Inflammatory macrophage treated with lipopolysaccharide for 4 hours (primary cell): ENCODE measurements at regions not wholly inside any gene's neighbourhood (a gene's known extent, or its start where the extent isn't known, plus 50 kb on each side); places are given as distances from the start of the nearest gene placed in this dataset.
A peak's percentile ranks its signal among the peaks of the same experiment; 100 is the strongest.

ENCODE experiments used
- DNase-seq: peaks from one replicate; pipeline ENCODE4 v3.0.0-alpha.2; 2020

- no peak for DNase-seq
Measured at GRCh38 chr9:113665064-113665463, 201.5 kb downstream of the RGS3 start.

- no peak for DNase-seq
Measured at GRCh38 chr9:113665756-113666155, 202.2 kb downstream of the RGS3 start.

DNA sequence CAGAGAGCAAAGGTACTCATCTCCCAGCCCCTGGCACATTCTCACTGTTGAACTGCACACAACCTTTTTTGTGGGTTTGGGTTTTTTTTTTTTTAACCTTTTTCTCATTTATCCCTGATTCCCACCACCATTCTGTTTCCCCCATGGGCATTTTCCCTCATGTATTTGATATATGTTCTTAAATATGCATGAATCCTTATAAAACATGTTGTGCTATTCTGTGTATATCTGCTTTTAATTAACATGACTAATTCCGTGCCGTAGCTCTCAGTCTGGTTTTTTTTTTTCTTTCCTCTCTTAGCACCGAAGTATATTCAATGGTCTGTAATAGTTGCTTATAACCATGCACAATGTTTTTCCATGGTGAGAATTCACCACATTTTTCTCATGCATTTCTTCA lies 204.5 kb downstream of the RGS3 start:
- DNase-seq: no peak

GRCh38 chr9:113669522-113670115 lies 206.1 kb downstream of the RGS3 start:
- DNase-seq: peak; percentile 32

DNA sequence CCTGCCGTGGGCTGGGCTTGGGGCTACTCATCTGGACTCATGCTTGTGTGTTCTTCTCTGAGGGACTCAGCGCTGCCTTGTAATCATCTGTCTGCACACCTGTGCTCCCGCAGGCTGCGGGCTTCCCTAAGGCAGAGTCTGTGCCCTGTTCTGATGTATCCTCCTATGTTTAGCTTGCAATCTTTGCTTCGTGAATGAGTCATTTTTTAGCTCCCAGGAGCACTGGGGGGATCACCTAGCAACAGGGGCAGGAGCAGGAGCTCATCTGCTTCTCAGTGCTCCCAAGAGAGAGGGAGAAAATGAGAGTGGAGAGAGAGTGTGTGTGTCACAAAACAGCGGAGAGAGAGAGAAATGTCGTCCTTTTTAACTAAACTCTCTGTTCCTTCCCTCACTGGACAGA lies 202.4 kb upstream of the ZNF618 start:
- DNase-seq: no peak

DNA sequence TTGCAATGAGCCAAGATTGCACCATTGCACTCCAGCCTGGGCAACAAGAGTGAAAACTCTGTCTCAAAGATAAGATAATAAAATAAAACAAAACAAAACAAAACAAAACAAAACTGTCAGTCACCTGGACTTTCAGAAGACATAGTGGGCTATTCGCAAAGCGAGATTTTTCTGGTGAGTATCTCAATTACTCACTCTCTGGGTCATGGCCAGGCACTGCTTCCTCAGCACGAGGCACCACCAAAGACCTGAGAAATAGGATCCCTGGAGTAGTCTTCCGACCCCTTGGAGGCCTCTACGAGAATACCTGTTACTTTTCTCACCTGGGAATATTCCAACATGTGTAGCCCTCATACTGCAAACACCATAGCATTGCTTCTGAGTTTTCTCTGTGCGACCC lies 201.7 kb upstream of the ZNF618 start:
- DNase-seq: no peak

GRCh38 chr9:113675475-113675941 lies 200.6 kb upstream of the ZNF618 start:
- DNase-seq: peak; percentile 74

GRCh38 chr9:113677057-113677456 lies 199.1 kb upstream of the ZNF618 start:
- DNase-seq: peak; percentile 12

DNA sequence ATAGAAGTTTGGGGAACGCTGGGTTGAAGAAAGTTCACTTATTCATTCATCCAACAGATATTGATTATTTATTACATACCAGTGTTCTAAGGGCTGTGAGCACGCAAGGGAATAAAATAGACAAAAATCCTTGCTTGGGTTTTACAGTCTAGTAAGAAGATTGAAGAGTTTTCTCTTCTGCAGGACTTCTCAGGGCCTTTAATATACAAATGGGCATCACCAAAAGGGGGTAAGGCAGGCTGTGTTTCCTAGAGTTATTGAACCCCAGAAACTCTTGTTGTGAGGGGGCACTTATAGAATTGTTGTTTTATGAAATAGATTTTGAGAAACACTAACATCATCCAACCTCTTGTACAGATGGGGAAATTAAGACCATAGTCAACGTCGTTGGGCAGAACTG lies 198.5 kb upstream of the ZNF618 start:
- DNase-seq: no peak

- DNase-seq: no peak
Measured at GRCh38 chr9:113678119-113678858, 197.8 kb upstream of the ZNF618 start.

DNA sequence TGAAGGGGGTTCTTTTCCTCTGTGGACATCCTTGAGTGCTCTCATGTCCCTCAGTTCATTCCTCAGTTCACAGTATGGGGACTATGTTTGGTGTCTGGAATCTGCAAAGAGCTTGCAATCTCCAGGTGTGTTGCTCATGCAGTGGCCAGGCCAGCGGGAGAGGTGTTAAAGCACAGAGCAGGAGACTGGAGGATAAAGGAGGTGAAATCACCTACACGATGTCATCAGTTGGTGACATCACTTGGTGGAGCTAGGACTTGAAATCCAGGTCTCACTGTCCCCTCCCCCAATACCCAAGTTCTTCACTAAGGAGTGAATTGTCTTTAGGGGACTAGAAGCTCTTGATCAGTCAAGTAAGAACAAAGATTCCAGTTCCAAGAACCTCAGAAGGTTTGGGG lies 197.3 kb upstream of the ZNF618 start:
- no peak for DNase-seq

DNA sequence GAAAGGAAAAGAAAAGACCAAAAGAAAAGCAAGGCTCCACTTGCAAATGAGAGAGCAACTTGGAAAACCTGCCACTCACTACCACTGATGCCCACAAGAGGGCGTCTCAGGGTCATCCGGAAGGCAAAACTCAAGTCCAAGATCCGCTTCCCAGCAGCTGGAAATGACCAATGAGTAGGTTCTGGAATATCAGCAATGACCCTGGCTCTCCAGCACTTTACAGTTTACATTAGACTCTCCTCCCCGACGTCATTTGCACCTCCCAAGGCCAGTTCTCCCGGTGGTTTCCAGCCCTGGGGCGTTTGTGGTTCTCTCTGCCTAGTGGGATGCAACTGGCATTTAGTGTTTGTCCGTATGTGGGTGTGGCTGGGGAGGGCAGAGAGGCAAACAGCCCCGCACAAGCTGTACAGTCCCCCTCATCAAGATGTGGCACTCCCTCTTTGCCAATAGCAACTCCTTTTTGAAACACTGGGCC lies 193.8 kb upstream of the ZNF618 start:
- peak; percentile 45 for DNase-seq

DNA sequence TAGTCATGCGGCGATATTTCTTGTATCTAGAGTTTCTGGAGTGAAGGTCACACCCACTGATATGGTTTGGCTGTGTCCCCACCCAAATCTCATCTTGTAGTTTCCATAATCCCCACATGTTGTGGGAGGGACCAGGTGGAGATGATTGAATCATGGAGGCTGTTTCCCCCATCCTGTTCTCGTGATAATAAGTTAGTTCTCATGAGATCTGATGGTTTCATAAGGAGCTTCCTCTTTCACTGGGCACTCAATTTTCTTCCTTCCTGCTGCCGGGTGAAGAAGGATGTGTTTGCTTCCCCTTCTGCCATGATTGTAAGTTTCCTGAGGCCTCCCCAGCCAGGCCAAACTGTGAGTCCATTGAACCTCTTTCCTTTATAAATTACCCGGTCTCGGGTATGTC lies 190.5 kb upstream of the ZNF618 start:
- peak; percentile 35 for DNase-seq

DNA sequence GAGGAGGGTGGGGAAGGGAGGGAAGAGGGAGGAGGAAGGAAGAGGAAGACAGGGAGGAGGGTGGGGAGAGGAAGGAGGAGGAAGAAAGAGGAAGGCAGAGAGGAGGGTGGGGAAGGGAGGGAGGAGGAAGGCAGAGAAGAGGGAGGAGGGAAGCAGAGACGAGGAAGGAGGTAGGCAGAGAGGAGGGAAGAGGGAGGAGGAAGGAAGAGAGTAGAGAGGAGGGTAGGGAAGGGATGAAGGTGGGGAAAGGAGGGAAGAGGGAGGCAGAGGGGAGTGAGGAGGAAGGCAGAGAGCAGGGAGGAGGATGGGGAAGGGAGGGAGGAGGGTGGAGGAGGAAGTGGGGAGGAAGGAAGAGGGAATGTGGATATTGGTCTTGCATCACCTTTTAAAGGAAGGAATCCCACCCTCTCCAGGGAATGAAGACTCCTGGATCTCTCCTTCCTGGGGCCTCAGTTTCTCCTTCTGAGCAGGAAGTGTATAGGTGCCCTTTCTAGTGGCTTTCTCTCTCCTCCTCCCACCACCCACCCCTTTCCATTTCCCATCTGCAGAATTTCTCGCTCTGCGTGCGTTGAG lies 188.9 kb upstream of the ZNF618 start:
- DNase-seq: no peak

GRCh38 chr9:113687680-113688371 lies 188.3 kb upstream of the ZNF618 start:
- no peak for DNase-seq

- DNase-seq: no peak
Measured at GRCh38 chr9:113690055-113690740, 185.9 kb upstream of the ZNF618 start.

GRCh38 chr9:113692256-113692655 lies 183.9 kb upstream of the ZNF618 start:
- no peak for DNase-seq

- no peak for DNase-seq
Measured at GRCh38 chr9:113694912-113695311, 181.2 kb upstream of the ZNF618 start.

- no peak for DNase-seq
Measured at GRCh38 chr9:113695440-113695851, 180.7 kb upstream of the ZNF618 start.

DNA sequence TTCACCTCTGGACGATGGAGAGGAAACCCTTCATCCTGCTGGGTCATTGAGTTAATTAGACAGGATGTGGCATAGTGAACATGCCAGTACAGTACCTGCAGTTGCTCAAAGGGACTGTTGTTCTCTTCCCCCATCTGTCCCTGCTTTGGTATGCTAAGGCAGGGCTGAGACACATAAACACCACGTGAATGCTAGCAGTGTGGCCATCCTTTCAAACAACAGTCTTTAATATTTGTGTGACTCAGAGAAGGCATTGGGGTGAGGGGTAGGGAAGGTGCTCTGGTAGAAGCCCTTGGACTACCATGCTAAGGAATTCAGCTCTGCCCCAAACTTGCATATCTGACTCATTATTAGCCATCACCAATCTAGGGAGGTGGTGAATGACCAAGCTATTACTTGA lies 180.2 kb upstream of the ZNF618 start:
- no peak for DNase-seq

DNA sequence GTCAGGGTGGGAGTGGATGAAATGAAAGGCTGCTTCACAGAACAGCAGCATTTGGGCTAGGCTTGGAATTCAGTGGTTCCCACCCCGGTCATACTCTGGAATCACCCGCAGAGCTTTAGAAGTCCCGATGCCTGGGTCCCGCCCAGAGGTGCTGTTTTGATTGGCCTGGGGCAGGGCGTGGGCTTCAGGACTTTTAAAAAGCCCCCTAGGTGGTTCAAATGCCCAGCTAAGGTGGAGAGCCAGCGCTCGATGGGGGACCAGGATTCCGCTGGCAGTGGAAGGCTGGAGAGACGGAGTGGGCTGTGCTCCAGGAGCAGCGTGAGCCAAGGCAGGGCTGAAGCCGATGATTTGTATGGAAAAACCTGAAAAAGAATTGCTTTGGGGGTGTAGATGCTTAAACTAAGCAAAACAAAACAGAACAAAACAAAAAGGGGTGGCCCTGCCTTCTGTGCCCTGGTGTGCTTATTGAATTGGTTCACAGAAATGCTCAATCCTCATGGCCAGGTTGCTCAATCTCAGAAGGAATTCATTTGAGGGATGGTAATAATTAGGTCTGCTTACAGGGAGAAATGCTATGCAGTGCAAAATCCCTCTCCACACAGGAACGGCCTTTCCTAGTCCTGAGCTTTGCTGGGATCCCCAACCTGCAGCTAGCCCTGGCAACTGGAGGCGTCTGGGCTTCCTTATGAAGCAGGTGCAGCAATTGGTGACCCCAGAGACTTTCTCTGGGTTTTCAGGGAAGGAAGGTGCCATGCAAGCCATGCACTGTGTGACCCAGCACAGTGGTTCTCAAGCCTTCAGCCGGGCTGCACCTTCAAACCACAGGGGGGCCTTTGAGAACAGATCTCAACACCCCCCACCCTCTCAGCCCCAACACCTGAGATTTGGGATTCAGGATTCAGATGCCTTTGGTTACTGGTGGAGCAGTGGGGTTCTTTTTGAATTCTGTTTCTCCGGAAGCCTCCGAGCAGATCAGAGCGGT lies 174.0 kb upstream of the ZNF618 start:
- DNase-seq: no peak
